ENCODE measurements at regions not wholly inside any gene's neighbourhood (a gene's known extent, or its start where the extent isn't known, plus 50 kb on each side); places are given as distances from the start of the nearest gene placed in this dataset.

DNA sequence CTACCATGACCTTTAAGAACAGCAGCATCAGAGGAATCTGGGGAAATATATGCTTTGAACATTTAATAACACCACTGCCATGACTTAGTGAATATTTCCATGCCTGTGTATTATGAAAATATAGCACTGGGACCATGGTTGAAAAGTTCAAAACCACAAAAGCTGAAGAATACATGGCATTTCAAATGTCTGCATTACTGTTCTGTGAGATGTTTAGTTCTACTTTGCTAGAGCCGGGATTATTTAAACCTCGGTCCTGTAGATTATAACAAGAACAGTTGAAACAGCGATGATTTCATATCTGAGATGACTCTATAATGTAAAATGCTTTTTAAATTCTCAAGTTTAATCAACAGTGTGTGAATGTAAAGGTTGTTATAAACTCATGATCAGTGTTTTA is 126.7 kb upstream of the AGA start:
- no peaks in the 10 kb centered on the region for H3K9me3 ChIP-seq
- WGBS, 2 donors = 86 to 89% methylated on average over 3 of the region's 3 CpGs
- H3K27me3 ChIP-seq = no peaks in the 10 kb centered on the region
- DNase-seq = no peak
- no peak overlapping the region for H3K27ac ChIP-seq
- no peak for TF ChIP-seq POLR2A (IDR thresholded peaks at IDR 0.05)
- TF ChIP-seq CTCF (IDR thresholded peaks at IDR 0.05) = no peak
- intact Hi-C loops (cut with DNase I) = no loop called here
- H3K4me3 ChIP-seq (replicated peaks in 1 of 3) = no peak overlapping the region
- no peaks in the 10 kb centered on the region for H3K36me3 ChIP-seq
- no peaks in the 10 kb centered on the region for H3K4me1 ChIP-seq

- Histone ChIP-seq H3K4me3 (replicated peaks in 1 of 3) (no peak overlapping the region), H3K9me3 (no peaks in the 10 kb centered on the region), H3K4me1 (no peaks in the 10 kb centered on the region), H3K27me3 (no peaks in the 10 kb centered on the region), H3K27ac (no peak overlapping the region), H3K36me3 (no peaks in the 10 kb centered on the region)
- intact Hi-C loops (cut with DNase I) = no loop called here
- no peak for TF ChIP-seq CTCF (IDR thresholded peaks at IDR 0.05)
- TF ChIP-seq POLR2A (IDR thresholded peaks at IDR 0.05) = no peak
- WGBS, 2 donors = 7 to 15% methylated on average over 1 of the region's 1 CpG
- no peak for DNase-seq
Measured at GRCh38 chr4:177569434-177569833, 127.2 kb upstream of the AGA start.

DNA sequence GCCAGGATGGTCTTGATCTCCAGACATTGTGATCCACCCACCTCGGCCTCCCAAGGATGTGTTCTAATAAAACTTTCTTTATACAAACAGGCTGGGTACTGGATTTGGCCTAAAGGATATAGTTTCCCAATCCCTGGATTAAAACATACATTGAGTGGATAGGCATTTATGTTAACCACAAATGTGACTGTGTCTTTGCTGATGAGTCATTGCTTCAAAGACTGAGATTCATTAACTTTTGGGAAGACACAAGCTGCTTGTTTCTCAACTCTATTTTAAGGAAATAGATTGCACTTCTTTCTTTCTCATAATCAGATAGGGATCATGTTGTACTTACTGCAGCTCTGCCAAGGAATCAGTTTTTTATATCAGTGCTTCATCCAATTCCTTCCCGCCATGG is 131.3 kb upstream of the AGA start:
- 95 to 96% methylated on average over 2 of the region's 2 CpGs for WGBS, 2 donors
- no peak for DNase-seq
- no peaks in the 10 kb centered on the region for H3K4me1 ChIP-seq

GRCh38 chr4:177574446-177574845 is 132.2 kb upstream of the AGA start:
- no peaks in the 10 kb centered on the region for H3K36me3 ChIP-seq
- no peaks in the 10 kb centered on the region for H3K4me1 ChIP-seq
- no peak for DNase-seq
- no peak for TF ChIP-seq POLR2A (IDR thresholded peaks at IDR 0.05)
- TF ChIP-seq CTCF (IDR thresholded peaks at IDR 0.05) = no peak
- no peaks in the 10 kb centered on the region for H3K27me3 ChIP-seq
- H3K9me3 ChIP-seq = no peaks in the 10 kb centered on the region
- no peak overlapping the region for H3K27ac ChIP-seq
- WGBS, 2 donors = 79 to 80% methylated on average over 8 of the region's 8 CpGs
- intact Hi-C loops (cut with DNase I) = no loop called here
- no peak overlapping the region for H3K4me3 ChIP-seq (replicated peaks in 1 of 3)

More for the DNA sequence above, 131.3 kb upstream of the AGA start:
- Histone ChIP-seq H3K27me3 (no peaks in the 10 kb centered on the region), H3K27ac (no peak overlapping the region), H3K36me3 (no peaks in the 10 kb centered on the region), H3K9me3 (no peaks in the 10 kb centered on the region), H3K4me3 (replicated peaks in 1 of 3) (no peak overlapping the region)
- intact Hi-C loops (cut with DNase I) = no loop called here
- TF ChIP-seq CTCF (IDR thresholded peaks at IDR 0.05) = no peak
- TF ChIP-seq POLR2A (IDR thresholded peaks at IDR 0.05) = no peak

- DNase-seq = no peak
- H3K4me3 ChIP-seq (replicated peaks in 1 of 3) = no peak overlapping the region
- no peaks in the 10 kb centered on the region for H3K9me3 ChIP-seq
- H3K36me3 ChIP-seq = no peaks in the 10 kb centered on the region
- intact Hi-C loops (cut with DNase I) = no loop called here
- no peak overlapping the region for H3K27ac ChIP-seq
- no peak for TF ChIP-seq POLR2A (IDR thresholded peaks at IDR 0.05)
- 73 to 79% methylated on average over 1 of the region's 1 CpG for WGBS, 2 donors
- H3K4me1 ChIP-seq = no peaks in the 10 kb centered on the region
- no peaks in the 10 kb centered on the region for H3K27me3 ChIP-seq
Measured at GRCh38 chr4:177579649-177580048, 137.4 kb upstream of the AGA start.

DNA sequence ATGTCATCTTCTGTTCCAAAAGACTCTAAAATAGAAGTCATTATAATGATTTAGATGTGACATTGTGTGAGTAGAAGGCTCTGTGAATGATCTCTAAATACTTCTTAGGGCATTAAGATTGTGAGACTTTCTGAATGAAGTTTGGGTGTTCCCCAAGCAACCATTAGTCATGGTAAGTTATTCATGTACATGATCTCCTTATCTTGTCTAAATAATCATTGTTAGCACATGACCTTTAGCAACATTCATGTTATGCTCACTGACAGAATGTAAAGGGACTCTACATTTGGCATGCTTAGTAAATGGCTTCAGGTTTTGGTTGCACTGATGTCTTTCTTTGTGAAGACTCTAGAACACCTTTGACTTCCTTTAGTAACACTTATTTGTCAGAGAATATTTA is 140.8 kb upstream of the AGA start:
- H3K27ac ChIP-seq = no peak overlapping the region
- H3K9me3 ChIP-seq = no peaks in the 10 kb centered on the region
- TF ChIP-seq POLR2A (IDR thresholded peaks at IDR 0.05) (no peak), CTCF (IDR thresholded peaks at IDR 0.05) (no peak)
- no peak overlapping the region for H3K4me3 ChIP-seq (replicated peaks in 1 of 3)
- no peaks in the 10 kb centered on the region for H3K4me1 ChIP-seq
- H3K36me3 ChIP-seq = no peaks in the 10 kb centered on the region
- no peaks in the 10 kb centered on the region for H3K27me3 ChIP-seq
- no peak for DNase-seq
- intact Hi-C loops (cut with DNase I) = no loop called here
